Nephron (organoid): ENCODE measurements at regions not wholly inside any gene's neighbourhood (a gene's known extent, or its start where the extent isn't known, plus 50 kb on each side); places are given as distances from the start of the nearest gene placed in this dataset.

Experiments used
- H3K27ac Mint-ChIP-seq, 3 experiments: 2 replicates each; pipeline ENCODE4 v1.8.0; 2020; ENCODE audit warnings: mixed read lengths in 3 of 3, mild to moderate bottlenecking in 2 of 3, moderate library complexity in 1 of 3
- H3K27me3 Mint-ChIP-seq: 2 replicates; pipeline ENCODE4 v1.8.0; 2021; ENCODE audit warnings: low read depth, mild to moderate bottlenecking, moderate library complexity, mixed read lengths
- H3K36me3 Mint-ChIP-seq: 2 replicates; pipeline ENCODE4 v1.8.0; 2020; ENCODE audit warnings: low read depth, mixed read lengths
- H3K4me1 Mint-ChIP-seq: 2 replicates; pipeline ENCODE4 v1.8.0; 2020; ENCODE audit warnings: mixed read lengths
- H3K4me3 Mint-ChIP-seq, 3 experiments: 2 replicates each; pipeline ENCODE4 v1.8.0; 2020; ENCODE audit warnings: mild to moderate bottlenecking in 3 of 3, mixed read lengths in 3 of 3, moderate library complexity in 2 of 3
- H3K9me3 Mint-ChIP-seq: 2 replicates; pipeline ENCODE4 v1.8.0; 2020; ENCODE audit warnings: mixed read lengths
- TF ChIP-seq, protein P1 (sequence below), 3 experiments: fragments of 200-600 bp; sonication (generic); IDR thresholded peaks; one replicate each; pipeline ENCODE4 v1.5.0; 2021; ENCODE audit warnings: antibody characterized with exemption in 3 of 3; ENCODE audit not compliant: unreplicated experiment in 3 of 3

- no peaks in the 10 kb centered on the region for H3K36me3 Mint-ChIP-seq
- H3K9me3 Mint-ChIP-seq: no peaks in the 10 kb centered on the region
- peaks cover 4% of the 10 kb centered on the region for H3K27me3 Mint-ChIP-seq
- no peaks in the 10 kb centered on the region for H3K4me1 Mint-ChIP-seq
- TF ChIP-seq, protein P1, sequence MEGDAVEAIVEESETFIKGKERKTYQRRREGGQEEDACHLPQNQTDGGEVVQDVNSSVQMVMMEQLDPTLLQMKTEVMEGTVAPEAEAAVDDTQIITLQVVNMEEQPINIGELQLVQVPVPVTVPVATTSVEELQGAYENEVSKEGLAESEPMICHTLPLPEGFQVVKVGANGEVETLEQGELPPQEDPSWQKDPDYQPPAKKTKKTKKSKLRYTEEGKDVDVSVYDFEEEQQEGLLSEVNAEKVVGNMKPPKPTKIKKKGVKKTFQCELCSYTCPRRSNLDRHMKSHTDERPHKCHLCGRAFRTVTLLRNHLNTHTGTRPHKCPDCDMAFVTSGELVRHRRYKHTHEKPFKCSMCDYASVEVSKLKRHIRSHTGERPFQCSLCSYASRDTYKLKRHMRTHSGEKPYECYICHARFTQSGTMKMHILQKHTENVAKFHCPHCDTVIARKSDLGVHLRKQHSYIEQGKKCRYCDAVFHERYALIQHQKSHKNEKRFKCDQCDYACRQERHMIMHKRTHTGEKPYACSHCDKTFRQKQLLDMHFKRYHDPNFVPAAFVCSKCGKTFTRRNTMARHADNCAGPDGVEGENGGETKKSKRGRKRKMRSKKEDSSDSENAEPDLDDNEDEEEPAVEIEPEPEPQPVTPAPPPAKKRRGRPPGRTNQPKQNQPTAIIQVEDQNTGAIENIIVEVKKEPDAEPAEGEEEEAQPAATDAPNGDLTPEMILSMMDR (IDR thresholded peaks at IDR 0.05; ENCODE audit: unreplicated experiment in 3 of 3): no peak
- H3K27ac Mint-ChIP-seq: no peak overlapping the region
- H3K4me3 Mint-ChIP-seq: no peak overlapping the region
Measured at GRCh38 chr12:97316321-97316720, 146.3 kb upstream of the RMST start.

DNA sequence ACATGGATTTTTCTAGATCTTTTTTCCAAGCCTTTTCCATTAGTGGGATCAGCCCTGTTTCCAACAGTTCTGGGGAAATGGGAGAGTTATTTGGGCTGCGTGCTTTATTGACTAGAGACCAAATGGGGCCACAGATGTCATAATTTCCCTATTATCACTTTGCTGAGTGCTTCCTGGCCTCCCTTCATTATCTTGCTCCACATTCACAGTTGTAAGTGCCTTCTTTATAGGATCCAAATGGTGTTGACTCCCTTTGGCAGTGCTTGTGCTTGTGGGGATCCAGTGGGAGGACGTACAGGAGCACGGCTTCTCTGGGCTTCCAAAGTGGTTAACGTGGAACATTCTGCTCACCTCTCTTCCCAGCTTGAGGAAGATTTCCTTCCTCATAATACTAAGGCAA, 141.0 kb upstream of the RMST start:
- H3K27me3 Mint-ChIP-seq: no peaks in the 10 kb centered on the region
- peaks cover 8% of the 10 kb centered on the region for H3K4me1 Mint-ChIP-seq
- H3K36me3 Mint-ChIP-seq: no peaks in the 10 kb centered on the region
- H3K4me3 Mint-ChIP-seq: no peak overlapping the region
- TF ChIP-seq, protein P1 (IDR thresholded peaks at IDR 0.05; ENCODE audit: unreplicated experiment in 3 of 3): no peak
- no peaks in the 10 kb centered on the region for H3K9me3 Mint-ChIP-seq
- H3K27ac Mint-ChIP-seq: peak overlapping the region; percentile 36 to 51 (median 42)

DNA sequence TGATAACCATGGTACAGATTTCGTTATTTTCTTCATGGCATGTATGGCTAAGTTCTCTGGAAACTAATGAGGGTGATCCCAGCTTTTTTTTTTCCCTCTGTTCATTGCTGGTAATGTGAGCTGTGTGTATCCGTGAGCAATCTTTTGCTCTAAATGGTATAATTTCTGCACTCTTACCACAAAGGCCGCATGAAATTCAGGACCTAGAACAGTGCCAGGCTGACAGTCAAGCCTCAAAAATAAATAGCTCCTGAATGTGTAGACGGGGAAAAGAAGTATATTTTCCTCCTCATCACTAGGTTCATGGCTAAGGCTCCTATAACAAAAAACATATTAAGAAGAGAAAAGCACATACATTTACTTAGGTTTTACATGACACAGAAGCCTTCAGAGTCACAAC, 140.2 kb upstream of the RMST start:
- Mint-ChIP-seq H3K27ac (peak overlapping the region in 2 of 3 experiments; percentile 36 to 42), H3K4me1 (peaks cover 8% of the 10 kb centered on the region), H3K9me3 (no peaks in the 10 kb centered on the region), H3K4me3 (no peak overlapping the region), H3K27me3 (no peaks in the 10 kb centered on the region), H3K36me3 (no peaks in the 10 kb centered on the region)
- TF ChIP-seq, protein P1 (IDR thresholded peaks at IDR 0.05; ENCODE audit: unreplicated experiment in 3 of 3): no peak

DNA sequence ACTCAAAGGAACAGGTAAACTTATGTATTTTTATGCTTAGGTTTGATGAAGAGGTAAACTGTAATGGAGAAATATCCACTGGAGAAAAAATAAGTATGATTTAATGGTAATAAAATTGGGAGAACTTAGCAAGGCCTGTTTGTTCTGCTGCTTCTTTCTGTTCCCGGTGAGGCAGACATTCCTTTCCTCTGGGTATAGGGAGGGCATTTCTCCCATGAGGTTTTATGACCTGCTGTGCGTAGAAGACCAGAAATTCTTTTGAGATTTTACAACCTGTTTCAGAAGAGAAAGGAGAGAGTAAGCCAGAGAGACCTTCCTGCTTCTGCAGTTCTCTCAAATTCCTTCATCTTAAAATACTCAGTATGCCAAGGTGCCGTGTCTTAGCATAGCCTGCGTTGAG, 139.4 kb upstream of the RMST start:
- Mint-ChIP-seq H3K36me3 (no peaks in the 10 kb centered on the region), H3K4me1 (peaks cover 8% of the 10 kb centered on the region), H3K9me3 (no peaks in the 10 kb centered on the region), H3K27ac (peak overlapping the region in 2 of 3 experiments; percentile 28 to 59), H3K27me3 (no peaks in the 10 kb centered on the region), H3K4me3 (no peak overlapping the region)
- TF ChIP-seq, protein P1 (IDR thresholded peaks at IDR 0.05; ENCODE audit: unreplicated experiment in 3 of 3): no peak

DNA sequence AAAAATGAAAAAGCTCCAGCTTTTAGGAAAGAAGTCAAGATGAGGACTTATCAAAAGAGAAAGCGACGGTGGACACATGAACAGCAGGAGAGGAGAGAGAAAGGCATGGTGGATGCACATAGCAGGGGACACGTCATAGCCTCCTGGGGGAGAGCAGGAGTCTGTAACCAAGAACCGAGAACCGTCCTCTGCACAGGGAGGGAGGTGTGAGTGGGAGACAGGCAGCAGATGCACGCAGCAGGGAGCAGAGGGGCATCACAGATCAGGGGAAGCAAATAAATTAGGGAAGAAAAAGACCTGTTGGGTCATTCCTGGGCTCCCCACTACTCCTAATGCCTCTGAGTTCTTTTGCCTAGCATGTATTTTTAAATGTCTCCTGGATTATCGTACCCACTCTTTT, 138.1 kb upstream of the RMST start:
- Mint-ChIP-seq H3K9me3 (no peaks in the 10 kb centered on the region), H3K27ac (no peak overlapping the region), H3K27me3 (peaks cover 5% of the 10 kb centered on the region), H3K4me3 (no peak overlapping the region), H3K4me1 (peaks cover 8% of the 10 kb centered on the region), H3K36me3 (no peaks in the 10 kb centered on the region)
- TF ChIP-seq, protein P1 (IDR thresholded peaks at IDR 0.05; ENCODE audit: unreplicated experiment in 3 of 3): no peak

DNA sequence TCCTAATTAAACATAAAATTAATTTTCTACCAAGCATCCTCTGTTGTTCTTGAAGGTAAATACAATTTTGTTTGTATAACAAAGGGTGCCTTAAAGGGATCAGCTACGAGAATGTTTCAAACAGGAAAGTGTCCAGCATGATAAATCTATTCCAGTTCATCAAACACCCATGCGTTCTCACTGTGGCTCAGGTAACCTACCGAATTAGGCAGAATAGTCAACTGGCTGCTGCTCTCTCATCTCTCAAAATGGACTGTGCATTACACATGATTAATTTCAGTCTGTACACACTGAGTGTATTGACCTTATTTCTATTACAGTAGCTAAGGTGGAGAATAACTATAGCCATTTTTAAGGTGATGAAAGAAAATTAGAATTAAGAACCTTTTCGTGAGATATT, 127.5 kb upstream of the RMST start:
- H3K27ac Mint-ChIP-seq: no peak overlapping the region
- no peak overlapping the region for H3K4me3 Mint-ChIP-seq
- H3K36me3 Mint-ChIP-seq: no peaks in the 10 kb centered on the region
- TF ChIP-seq, protein P1 (IDR thresholded peaks at IDR 0.05; ENCODE audit: unreplicated experiment in 3 of 3): no peak
- no peaks in the 10 kb centered on the region for H3K27me3 Mint-ChIP-seq
- H3K4me1 Mint-ChIP-seq: peaks cover 8% of the 10 kb centered on the region
- no peaks in the 10 kb centered on the region for H3K9me3 Mint-ChIP-seq
